ENCODE measurements at regions not wholly inside any gene's neighbourhood (a gene's known extent, or its start where the extent isn't known, plus 50 kb on each side); places are given as distances from the start of the nearest gene placed in this dataset.

DNA sequence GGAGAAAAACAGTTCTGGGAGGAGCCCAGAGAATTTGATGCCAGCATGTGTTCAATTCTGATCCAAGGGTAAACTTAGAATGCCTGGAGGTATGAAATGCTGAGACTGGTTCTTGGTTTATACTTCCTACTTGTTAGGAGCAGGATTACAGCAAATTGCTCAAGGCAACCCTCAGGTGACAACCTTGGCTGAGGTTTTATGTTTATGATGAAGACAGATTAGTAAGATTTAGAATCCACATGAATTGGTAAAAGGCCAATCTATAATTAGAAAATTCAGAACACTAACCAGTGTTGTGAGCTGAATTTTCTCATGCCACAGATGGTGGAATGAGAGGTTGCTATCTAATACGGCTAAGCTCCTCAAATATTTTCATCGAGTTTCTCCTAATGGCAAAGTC is 235.3 kb upstream of the NRIP1 start:
- intact Hi-C loops (cut with micrococcal nuclease; ENCODE audit: unreplicated experiment): no loop called here
- BruUV-seq (replicated peaks): no TSS peak
- ChIA-PET CTCF (ENCODE audit: unreplicated experiment) (no interaction called here), POLR2A (no interaction called here)
- Histone ChIP-seq H3K9me3 (ENCODE audit: low read length) (peaks cover 8% of the 10 kb centered on the region), H4K20me1 (ENCODE audit: insufficient read depth, low read length) (no peaks in the 10 kb centered on the region), H2AFZ (ENCODE audit: low read length) (no peak overlapping the region), H3K9me2 (ENCODE audit: insufficient read depth, low read length) (no peaks in the 10 kb centered on the region), H3K4me2 (ENCODE audit: low read length) (no peak overlapping the region), H3K4me1 (ENCODE audit: insufficient read depth, low read length, poor library complexity, severe bottlenecking) (no peaks in the 10 kb centered on the region), H3K36me3 (ENCODE audit: insufficient read depth, low read length) (no peaks in the 10 kb centered on the region), H3K27ac (ENCODE audit: low read depth, low read length, poor library complexity, severe bottlenecking) (no peak overlapping the region), H3K4me3 (ENCODE audit: low read depth, low read length, poor library complexity, severe bottlenecking) (no peak overlapping the region), H3K79me2 (ENCODE audit: insufficient read depth, low read depth, low read length) (no peaks in the 10 kb centered on the region)
- no peak for DNase-seq (ENCODE audit: low spot score)
- TF ChIP-seq, protein P1, sequence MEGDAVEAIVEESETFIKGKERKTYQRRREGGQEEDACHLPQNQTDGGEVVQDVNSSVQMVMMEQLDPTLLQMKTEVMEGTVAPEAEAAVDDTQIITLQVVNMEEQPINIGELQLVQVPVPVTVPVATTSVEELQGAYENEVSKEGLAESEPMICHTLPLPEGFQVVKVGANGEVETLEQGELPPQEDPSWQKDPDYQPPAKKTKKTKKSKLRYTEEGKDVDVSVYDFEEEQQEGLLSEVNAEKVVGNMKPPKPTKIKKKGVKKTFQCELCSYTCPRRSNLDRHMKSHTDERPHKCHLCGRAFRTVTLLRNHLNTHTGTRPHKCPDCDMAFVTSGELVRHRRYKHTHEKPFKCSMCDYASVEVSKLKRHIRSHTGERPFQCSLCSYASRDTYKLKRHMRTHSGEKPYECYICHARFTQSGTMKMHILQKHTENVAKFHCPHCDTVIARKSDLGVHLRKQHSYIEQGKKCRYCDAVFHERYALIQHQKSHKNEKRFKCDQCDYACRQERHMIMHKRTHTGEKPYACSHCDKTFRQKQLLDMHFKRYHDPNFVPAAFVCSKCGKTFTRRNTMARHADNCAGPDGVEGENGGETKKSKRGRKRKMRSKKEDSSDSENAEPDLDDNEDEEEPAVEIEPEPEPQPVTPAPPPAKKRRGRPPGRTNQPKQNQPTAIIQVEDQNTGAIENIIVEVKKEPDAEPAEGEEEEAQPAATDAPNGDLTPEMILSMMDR (conservative IDR thresholded peaks at IDR 0.05; ENCODE audit: low read length): no peak
- TF ChIP-seq EZH2phosphoT487 (IDR thresholded peaks at IDR 0.05; ENCODE audit: borderline replicate concordance, low read depth, low read length): no peak

DNA sequence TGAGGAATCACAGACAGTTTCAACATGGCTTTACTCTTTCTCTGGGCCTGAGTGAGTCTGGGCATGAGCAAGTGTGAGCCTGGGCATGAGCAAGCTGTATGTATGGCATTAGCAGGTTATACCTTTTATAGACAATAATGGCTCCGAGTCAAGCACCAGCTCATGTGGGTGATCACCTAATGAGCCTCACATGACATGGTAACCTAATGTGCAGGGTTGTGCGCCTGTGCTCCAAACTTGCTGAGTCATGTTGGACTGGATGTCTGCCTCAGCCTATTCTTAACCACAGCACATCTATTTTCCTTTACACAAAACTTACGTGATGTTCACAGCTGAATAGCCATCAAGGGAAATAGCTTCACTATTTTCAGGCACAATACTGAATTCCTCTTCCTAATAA is 236.2 kb upstream of the NRIP1 start:
- Histone ChIP-seq H3K27ac (ENCODE audit: low read depth, low read length, poor library complexity, severe bottlenecking) (no peak overlapping the region), H3K36me3 (ENCODE audit: insufficient read depth, low read length) (no peaks in the 10 kb centered on the region), H3K4me2 (ENCODE audit: low read length) (no peak overlapping the region), H3K9me3 (ENCODE audit: low read length) (peaks cover 8% of the 10 kb centered on the region), H3K4me3 (ENCODE audit: low read depth, low read length, poor library complexity, severe bottlenecking) (no peak overlapping the region), H4K20me1 (ENCODE audit: insufficient read depth, low read length) (no peaks in the 10 kb centered on the region), H3K9me2 (ENCODE audit: insufficient read depth, low read length) (no peaks in the 10 kb centered on the region), H3K4me1 (ENCODE audit: insufficient read depth, low read length, poor library complexity, severe bottlenecking) (no peaks in the 10 kb centered on the region), H3K79me2 (ENCODE audit: insufficient read depth, low read depth, low read length) (no peaks in the 10 kb centered on the region), H2AFZ (ENCODE audit: low read length) (no peak overlapping the region)
- ChIA-PET POLR2A (no interaction called here), CTCF (ENCODE audit: unreplicated experiment) (no interaction called here)
- BruUV-seq (replicated peaks): no TSS peak
- peak; percentile 51 for DNase-seq (ENCODE audit: low spot score)
- intact Hi-C loops (cut with micrococcal nuclease; ENCODE audit: unreplicated experiment): no loop called here
- TF ChIP-seq EZH2phosphoT487 (IDR thresholded peaks at IDR 0.05; ENCODE audit: borderline replicate concordance, low read depth, low read length): no peak
- TF ChIP-seq, protein P1 (conservative IDR thresholded peaks at IDR 0.05; ENCODE audit: low read length): no peak

DNA sequence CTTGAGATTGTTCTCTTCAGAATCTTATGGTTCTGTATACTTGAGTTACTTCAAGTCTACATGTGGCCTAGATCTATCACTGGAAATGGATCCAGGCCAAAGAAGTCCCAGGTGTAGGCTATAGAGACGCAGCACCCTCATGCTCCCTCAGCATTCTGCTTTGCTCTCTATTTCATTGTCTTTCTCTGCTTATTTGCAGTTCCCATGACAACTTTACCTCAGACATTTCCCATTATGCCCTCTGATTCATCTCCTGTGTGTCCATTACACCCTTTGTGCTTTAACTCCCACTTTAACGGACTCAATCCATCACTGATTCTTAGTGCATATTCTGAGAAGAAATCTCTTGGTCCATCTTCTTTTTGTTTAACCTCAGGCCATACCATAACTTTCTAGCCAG is 236.9 kb upstream of the NRIP1 start:
- H3K9me3 ChIP-seq (ENCODE audit: low read length): peaks cover 8% of the 10 kb centered on the region
- CTCF ChIA-PET (ENCODE audit: unreplicated experiment): no interaction called here
- intact Hi-C loops (cut with micrococcal nuclease; ENCODE audit: unreplicated experiment): no loop called here
- H3K79me2 ChIP-seq (ENCODE audit: insufficient read depth, low read depth, low read length): no peaks in the 10 kb centered on the region
- no peak overlapping the region for H3K4me3 ChIP-seq (ENCODE audit: low read depth, low read length, poor library complexity, severe bottlenecking)
- no peak overlapping the region for H2AFZ ChIP-seq (ENCODE audit: low read length)
- no peak for DNase-seq (ENCODE audit: low spot score)
- H3K36me3 ChIP-seq (ENCODE audit: insufficient read depth, low read length): no peaks in the 10 kb centered on the region
- POLR2A ChIA-PET: no interaction called here
- H3K4me1 ChIP-seq (ENCODE audit: insufficient read depth, low read length, poor library complexity, severe bottlenecking): no peaks in the 10 kb centered on the region
- no peaks in the 10 kb centered on the region for H3K9me2 ChIP-seq (ENCODE audit: insufficient read depth, low read length)
- H4K20me1 ChIP-seq (ENCODE audit: insufficient read depth, low read length): no peaks in the 10 kb centered on the region
- TF ChIP-seq, protein P1 (conservative IDR thresholded peaks at IDR 0.05; ENCODE audit: low read length): no peak
- no peak for TF ChIP-seq EZH2phosphoT487 (IDR thresholded peaks at IDR 0.05; ENCODE audit: borderline replicate concordance, low read depth, low read length)
- no TSS peak for BruUV-seq (replicated peaks)
- H3K4me2 ChIP-seq (ENCODE audit: low read length): no peak overlapping the region
- H3K27ac ChIP-seq (ENCODE audit: low read depth, low read length, poor library complexity, severe bottlenecking): no peak overlapping the region

All from OCI-LY7 (cell line).